ENCODE measurements at regions not wholly inside any gene's neighbourhood (a gene's known extent, or its start where the extent isn't known, plus 50 kb on each side); places are given as distances from the start of the nearest gene placed in this dataset.
"Not testable (repeated sequence)": the region's sequence is repeated elsewhere in the genome, so short reads cannot be mapped to it uniquely, and the experiment has no call there.

- DNase-seq (ENCODE audit: low read depth, low spot score): no peak
These were observed 205.5 kb downstream of the SLC4A3 start for GRCh38 chr2:219832904-219833303.

GRCh38 chr2:219835493-219835892 is 208.1 kb downstream of the SLC4A3 start:
- no peak for DNase-seq (ENCODE audit: low read depth, low spot score)

GRCh38 chr2:219836647-219837177 is 209.3 kb downstream of the SLC4A3 start:
- DNase-seq (ENCODE audit: low read depth, low spot score): no peak

- no peak for DNase-seq (ENCODE audit: low read depth, low spot score)
These were observed 217.1 kb downstream of the SLC4A3 start for GRCh38 chr2:219844401-219845091.

GRCh38 chr2:219848882-219849281 is 221.5 kb downstream of the SLC4A3 start:
- no peak for DNase-seq (ENCODE audit: low read depth, low spot score)

- DNase-seq (ENCODE audit: low read depth, low spot score): no peak
These were observed 223.7 kb downstream of the SLC4A3 start for GRCh38 chr2:219851169-219851568.

GRCh38 chr2:219851801-219852481 is 224.5 kb downstream of the SLC4A3 start:
- DNase-seq (ENCODE audit: low read depth, low spot score): no peak

GRCh38 chr2:219852626-219853025 is 225.2 kb downstream of the SLC4A3 start:
- no peak for DNase-seq (ENCODE audit: low read depth, low spot score)

- no peak for DNase-seq (ENCODE audit: low read depth, low spot score)
These were observed 229.2 kb downstream of the SLC4A3 start for GRCh38 chr2:219856602-219857001.

GRCh38 chr2:219857751-219858150 is 230.3 kb downstream of the SLC4A3 start:
- no peak for DNase-seq (ENCODE audit: low read depth, low spot score)

GRCh38 chr2:219861307-219861706 is 233.9 kb downstream of the SLC4A3 start:
- no peak for DNase-seq (ENCODE audit: low read depth, low spot score)

GRCh38 chr2:219864154-219864553 is 236.7 kb downstream of the SLC4A3 start:
- DNase-seq (ENCODE audit: low read depth, low spot score): no peak

GRCh38 chr2:219868635-219869034 is 241.2 kb downstream of the SLC4A3 start:
- no peak for DNase-seq (ENCODE audit: low read depth, low spot score)

- DNase-seq (ENCODE audit: low read depth, low spot score): no peak
These were observed 242.6 kb downstream of the SLC4A3 start for GRCh38 chr2:219870041-219870440.

GRCh38 chr2:219871351-219871750 is 243.9 kb downstream of the SLC4A3 start:
- no peak for DNase-seq (ENCODE audit: low read depth, low spot score)

GRCh38 chr2:219875036-219875435 is 247.6 kb downstream of the SLC4A3 start:
- no peak for DNase-seq (ENCODE audit: low read depth, low spot score)

- not testable (repeated sequence) for DNase-seq (ENCODE audit: low read depth, low spot score)
These were observed 248.6 kb downstream of the SLC4A3 start for GRCh38 chr2:219875986-219876385.

GRCh38 chr2:219876931-219877330 is 249.5 kb downstream of the SLC4A3 start:
- no peak for DNase-seq (ENCODE audit: low read depth, low spot score)

GRCh38 chr2:219877728-219878127 is 250.3 kb downstream of the SLC4A3 start:
- DNase-seq (ENCODE audit: low read depth, low spot score): no peak

- no peak for DNase-seq (ENCODE audit: low read depth, low spot score)
These were observed 251.1 kb downstream of the SLC4A3 start for GRCh38 chr2:219878516-219878915.

- DNase-seq (ENCODE audit: low read depth, low spot score): no peak
These were observed 254.4 kb downstream of the SLC4A3 start for GRCh38 chr2:219881851-219882250.

GRCh38 chr2:219886615-219887014 is 259.2 kb downstream of the SLC4A3 start:
- DNase-seq (ENCODE audit: low read depth, low spot score): no peak

- DNase-seq (ENCODE audit: low read depth, low spot score): no peak
These were observed 260.4 kb downstream of the SLC4A3 start for GRCh38 chr2:219887870-219888269.

Data from brain pericyte (primary cell).